OCI-LY3 (cell line): ENCODE measurements at regions not wholly inside any gene's neighbourhood (a gene's known extent, or its start where the extent isn't known, plus 50 kb on each side); places are given as distances from the start of the nearest gene placed in this dataset.

Source experiments
- H2AFZ ChIP-seq: fragments of 200-600, 300-600 bp; shearing (Covaris generic); 2 replicates; pipeline ENCODE4 v1.6.0; 2014; ENCODE audit warnings: antibody characterized with exemption, low read depth, low read length
- H3K27ac ChIP-seq: fragments of 200-600, 300-600 bp; sonication (generic); 2 replicates; pipeline ENCODE4 v1.5.1; 2014; ENCODE audit warnings: mild to moderate bottlenecking, low read length, moderate library complexity, mixed read lengths
- H3K27me3 ChIP-seq: fragments of 200-600, 300-600 bp; sonication (generic); 2 replicates; pipeline ENCODE4 v1.6.1; 2014; ENCODE audit warnings: low read depth, low read length, mixed read lengths
- H3K36me3 ChIP-seq: fragments of 200-600, 300-600 bp; sonication (generic); replicated peaks from 2 replicates; pipeline ENCODE3; 2014; ENCODE audit warnings: low read depth, low read length, mixed read lengths
- H3K4me1 ChIP-seq: fragments of 300-600, 200-600 bp; sonication (generic); 2 replicates; pipeline ENCODE4 v1.6.1; 2014; ENCODE audit warnings: low read length, mixed read lengths
- H3K4me2 ChIP-seq: fragments of 200-600, 300-600 bp; sonication (generic); 2 replicates; pipeline ENCODE4 v1.6.1; 2014; ENCODE audit warnings: low read length, mixed read lengths
- H3K4me3 ChIP-seq: fragments of 300-600, 200-600 bp; sonication (generic); 2 replicates; pipeline ENCODE4 v1.5.1; 2014; ENCODE audit warnings: antibody characterized with exemption, mild to moderate bottlenecking, low read length, moderate library complexity
- H3K79me2 ChIP-seq: fragments of 300-600, 200-600 bp; shearing (Covaris generic); 2 replicates; pipeline ENCODE4 v1.6.1; 2014; ENCODE audit warnings: mild to moderate bottlenecking, low read length, mixed read lengths
- H3K9ac ChIP-seq: fragments of 300-600, 200-600 bp; shearing (Covaris generic); 2 replicates; pipeline ENCODE4 v1.6.0; 2014; ENCODE audit warnings: mild to moderate bottlenecking, low read length, moderate library complexity
- H3K9me3 ChIP-seq: fragments of 200-600, 300-600 bp; shearing (Covaris generic); 2 replicates; pipeline ENCODE4 v1.6.1; 2014; ENCODE audit warnings: low read length, mixed read lengths; ENCODE audit not compliant: insufficient read depth
- H4K20me1 ChIP-seq: fragments of 200-600, 300-600 bp; sonication (generic); 2 replicates; pipeline ENCODE4 v1.6.1; 2016; ENCODE audit warnings: low read length, mixed read lengths; ENCODE audit not compliant: insufficient read depth
- EZH2phosphoT487 ChIP-seq: fragments of 200-600 bp; shearing (Covaris generic); IDR thresholded peaks from 2 replicates; pipeline ENCODE4 v1.6.1; 2018; ENCODE audit warnings: antibody characterized with exemption, mixed run types, low read depth
- TF ChIP-seq, protein P1 (sequence below): fragments of 200-600, 300-600 bp; sonication (generic); IDR thresholded peaks from 2 replicates; pipeline ENCODE4 v1.5.1; 2014; ENCODE audit warnings: antibody characterized with exemption, low read length, low read depth

DNA sequence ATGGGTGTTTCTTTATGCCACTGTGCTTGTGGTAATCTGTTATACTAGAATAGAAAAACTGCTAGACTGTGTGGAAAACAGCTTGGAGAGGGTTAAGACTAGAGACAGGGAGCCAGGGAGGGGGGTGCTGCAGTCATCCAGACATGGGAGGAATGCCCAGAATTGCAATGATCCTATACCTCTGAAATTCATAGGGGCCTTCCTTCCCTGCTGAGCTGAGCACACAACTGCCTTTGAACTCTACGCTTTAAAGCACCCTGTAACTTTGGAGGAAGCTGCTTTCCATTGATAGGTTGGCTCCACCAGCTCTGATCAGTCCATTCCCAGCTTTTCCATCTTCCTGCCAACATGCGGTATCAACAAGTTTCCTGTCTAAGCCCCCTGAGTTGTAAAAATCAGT is 155.9 kb upstream of the RASGEF1B start:
- Histone ChIP-seq H3K9ac (no peak overlapping the region), H3K36me3 (no peaks in the 10 kb centered on the region), H3K27me3 (no peaks in the 10 kb centered on the region; the same call in 1 of the 2 replicates), H2AFZ (no peak overlapping the region), H3K9me3 (no peaks in the 10 kb centered on the region), H3K4me3 (no peak overlapping the region), H3K27ac (no peak overlapping the region), H3K4me1 (peaks cover 18% of the 10 kb centered on the region), H4K20me1 (no peaks in the 10 kb centered on the region), H3K79me2 (no peaks in the 10 kb centered on the region), H3K4me2 (no peak overlapping the region)
- no peak for TF ChIP-seq EZH2phosphoT487
- TF ChIP-seq, protein P1, sequence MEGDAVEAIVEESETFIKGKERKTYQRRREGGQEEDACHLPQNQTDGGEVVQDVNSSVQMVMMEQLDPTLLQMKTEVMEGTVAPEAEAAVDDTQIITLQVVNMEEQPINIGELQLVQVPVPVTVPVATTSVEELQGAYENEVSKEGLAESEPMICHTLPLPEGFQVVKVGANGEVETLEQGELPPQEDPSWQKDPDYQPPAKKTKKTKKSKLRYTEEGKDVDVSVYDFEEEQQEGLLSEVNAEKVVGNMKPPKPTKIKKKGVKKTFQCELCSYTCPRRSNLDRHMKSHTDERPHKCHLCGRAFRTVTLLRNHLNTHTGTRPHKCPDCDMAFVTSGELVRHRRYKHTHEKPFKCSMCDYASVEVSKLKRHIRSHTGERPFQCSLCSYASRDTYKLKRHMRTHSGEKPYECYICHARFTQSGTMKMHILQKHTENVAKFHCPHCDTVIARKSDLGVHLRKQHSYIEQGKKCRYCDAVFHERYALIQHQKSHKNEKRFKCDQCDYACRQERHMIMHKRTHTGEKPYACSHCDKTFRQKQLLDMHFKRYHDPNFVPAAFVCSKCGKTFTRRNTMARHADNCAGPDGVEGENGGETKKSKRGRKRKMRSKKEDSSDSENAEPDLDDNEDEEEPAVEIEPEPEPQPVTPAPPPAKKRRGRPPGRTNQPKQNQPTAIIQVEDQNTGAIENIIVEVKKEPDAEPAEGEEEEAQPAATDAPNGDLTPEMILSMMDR = no peak

DNA sequence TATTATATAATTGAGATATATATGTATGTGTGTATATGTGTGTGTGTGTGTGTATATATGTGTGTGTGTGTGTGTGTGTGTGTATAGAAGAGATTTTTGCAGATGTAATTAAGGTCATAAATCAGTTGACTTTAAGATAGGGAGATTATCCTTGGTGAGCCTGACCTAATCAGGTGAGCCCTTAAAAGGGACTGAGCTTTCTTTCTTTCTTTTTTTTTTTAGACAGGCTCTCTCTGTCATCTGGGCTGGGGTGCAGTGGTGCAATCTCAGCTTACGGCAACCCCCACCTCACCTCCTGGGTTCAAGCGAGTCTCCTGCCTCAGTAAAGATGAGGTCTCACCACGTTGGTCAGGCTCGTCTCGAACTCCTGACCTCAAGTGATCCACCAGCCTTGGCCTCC is 155.1 kb upstream of the RASGEF1B start:
- no peak overlapping the region for H3K4me2 ChIP-seq
- H3K9ac ChIP-seq = no peak overlapping the region
- H4K20me1 ChIP-seq = no peaks in the 10 kb centered on the region
- H3K27me3 ChIP-seq = no peaks in the 10 kb centered on the region; the same call in 1 of the 2 replicates
- H3K79me2 ChIP-seq = no peaks in the 10 kb centered on the region
- TF ChIP-seq, protein P1 = no peak
- TF ChIP-seq EZH2phosphoT487 = no peak
- H3K36me3 ChIP-seq = no peaks in the 10 kb centered on the region
- H3K4me3 ChIP-seq = no peak overlapping the region
- no peaks in the 10 kb centered on the region for H3K9me3 ChIP-seq
- H2AFZ ChIP-seq = no peak overlapping the region
- H3K27ac ChIP-seq = no peak overlapping the region
- H3K4me1 ChIP-seq = peaks cover 22% of the 10 kb centered on the region

DNA sequence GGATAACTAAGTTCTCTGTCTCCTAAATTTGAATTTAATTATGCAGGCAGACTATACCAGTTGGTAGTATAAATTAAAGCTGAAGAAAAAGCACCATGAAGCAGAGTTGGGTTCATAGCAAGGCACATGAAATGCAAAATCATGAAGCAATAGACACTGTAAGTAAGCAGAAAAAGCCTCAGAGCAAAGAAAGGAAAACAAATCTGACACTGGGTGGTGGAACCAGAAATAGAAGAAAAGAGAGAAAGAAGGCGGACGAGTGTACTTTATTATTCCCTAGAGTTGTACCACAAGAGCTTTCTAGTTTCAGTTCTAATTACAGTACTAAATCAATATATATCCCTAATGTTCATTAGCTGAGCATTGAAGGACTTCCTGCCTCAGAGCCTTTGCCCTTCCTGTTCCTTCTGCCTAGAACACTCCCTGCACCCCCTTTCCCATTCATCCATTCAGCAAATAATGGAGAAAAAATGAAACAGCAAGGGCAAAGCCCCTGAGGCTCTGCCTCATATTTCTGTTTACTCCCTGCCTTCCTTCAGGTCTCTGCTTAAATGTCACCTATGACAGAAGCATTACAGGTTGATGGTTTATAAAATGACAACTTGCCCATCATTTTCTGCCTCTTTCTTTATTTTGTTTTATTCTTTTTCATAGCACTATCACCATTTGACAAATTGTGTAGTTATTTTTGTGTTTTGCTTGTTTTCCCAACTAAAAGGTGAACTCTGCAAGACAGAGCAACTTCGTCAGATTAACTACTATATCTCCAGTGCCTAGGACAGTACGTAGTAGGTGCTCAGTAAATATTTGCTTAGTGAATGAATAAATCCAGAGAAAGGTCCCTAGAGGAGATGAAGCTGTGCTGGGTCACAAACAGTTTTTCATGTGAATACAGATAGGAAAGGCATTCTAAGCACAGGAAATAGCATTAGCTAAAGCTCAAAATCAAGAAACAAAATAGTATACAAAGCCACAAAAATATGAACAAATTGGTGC is 154.0 kb upstream of the RASGEF1B start:
- TF ChIP-seq EZH2phosphoT487 = no peak
- TF ChIP-seq, protein P1 = no peak
- Histone ChIP-seq H3K79me2 (no peaks in the 10 kb centered on the region), H3K9ac (no peak overlapping the region), H3K4me2 (peak overlapping the region; percentile 11), H3K9me3 (no peaks in the 10 kb centered on the region), H3K4me3 (no peak overlapping the region), H3K27ac (no peak overlapping the region), H3K4me1 (peaks cover 26% of the 10 kb centered on the region), H2AFZ (no peak overlapping the region), H3K27me3 (no peaks in the 10 kb centered on the region; the same call in 1 of the 2 replicates), H4K20me1 (no peaks in the 10 kb centered on the region), H3K36me3 (no peaks in the 10 kb centered on the region)

DNA sequence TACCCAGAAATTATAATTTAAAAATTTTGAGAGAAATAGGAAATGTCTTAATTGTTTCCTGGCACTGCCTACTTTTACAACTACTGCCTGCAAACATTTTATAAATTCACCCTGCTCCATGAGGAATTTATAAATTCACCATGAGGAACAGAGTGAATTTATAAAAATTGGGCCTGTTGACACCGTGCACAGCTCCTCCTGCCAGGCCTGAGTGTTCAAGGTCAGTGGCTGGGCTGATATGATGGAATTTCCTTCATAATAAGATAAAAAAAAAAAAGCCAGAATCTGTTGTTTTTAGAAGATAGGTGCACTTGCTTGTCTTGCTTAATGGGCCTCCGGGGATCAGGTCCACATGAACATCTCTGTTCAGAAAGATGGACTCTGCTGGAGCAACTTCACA is 151.7 kb upstream of the RASGEF1B start:
- Histone ChIP-seq H2AFZ (no peak overlapping the region), H3K36me3 (no peaks in the 10 kb centered on the region), H3K4me1 (peaks cover 28% of the 10 kb centered on the region), H3K4me2 (no peak overlapping the region), H3K4me3 (no peak overlapping the region), H4K20me1 (no peaks in the 10 kb centered on the region), H3K27ac (no peak overlapping the region), H3K27me3 (no peaks in the 10 kb centered on the region; the same call in 1 of the 2 replicates), H3K9me3 (no peaks in the 10 kb centered on the region), H3K79me2 (no peaks in the 10 kb centered on the region), H3K9ac (no peak overlapping the region)
- no peak for TF ChIP-seq EZH2phosphoT487
- TF ChIP-seq, protein P1 = no peak
